HG03139 (cell line): ENCODE measurements at regions not wholly inside any gene's neighbourhood (a gene's known extent, or its start where the extent isn't known, plus 50 kb on each side); places are given as distances from the start of the nearest gene placed in this dataset.
A peak's percentile ranks its signal among the peaks of the same experiment; 100 is the strongest.
"Not testable (repeated sequence)": the region's sequence is repeated elsewhere in the genome, so short reads cannot be mapped to it uniquely, and the experiment has no call there.

Experiments
- ATAC-seq: cut with Tn5 transposase; IDR thresholded peaks from one replicate; pipeline ENCODE4 v1.9.1; 2021; ENCODE audit not compliant: unreplicated experiment

DNA sequence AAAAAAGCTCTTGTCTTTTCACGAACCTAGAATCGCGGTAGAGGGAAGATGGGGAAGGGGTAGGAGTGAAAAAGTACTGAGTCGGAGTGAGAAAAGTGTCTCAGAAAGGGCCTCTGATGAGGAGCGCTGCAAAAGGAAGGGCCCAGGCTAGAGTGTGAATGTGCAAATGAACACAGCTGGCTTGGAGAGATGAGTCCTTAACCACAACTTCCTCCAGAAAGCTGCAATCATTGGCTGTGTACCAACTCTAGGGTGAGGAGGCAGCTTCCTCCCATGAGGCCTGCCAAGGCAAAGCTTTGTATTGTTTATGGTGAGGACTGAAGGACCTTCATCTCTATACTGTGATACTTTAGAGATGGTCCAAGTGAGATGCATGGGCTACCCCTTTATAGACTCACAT is 566.9 kb upstream of the ANO5 start:
- peak; percentile 60 for ATAC-seq

DNA sequence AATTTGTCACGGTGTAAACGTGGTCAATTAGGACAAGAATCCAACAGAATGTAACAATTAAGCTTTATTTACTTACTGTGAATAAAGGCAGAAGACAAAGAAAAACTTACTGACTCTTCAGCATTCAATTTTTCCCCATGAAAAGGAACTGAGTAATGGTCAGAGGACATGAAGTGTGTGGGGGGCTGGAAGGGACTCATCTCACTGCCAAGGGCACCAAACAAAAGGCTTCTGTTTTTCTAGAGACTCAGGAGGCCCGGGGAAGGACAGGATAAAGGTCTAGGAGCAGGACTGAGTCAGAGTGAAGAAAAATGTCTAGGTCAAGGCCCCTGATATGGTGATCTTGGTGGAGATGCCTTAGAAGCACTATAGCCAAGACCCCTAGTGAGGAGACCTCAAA is 564.2 kb upstream of the ANO5 start:
- ATAC-seq = no peak

DNA sequence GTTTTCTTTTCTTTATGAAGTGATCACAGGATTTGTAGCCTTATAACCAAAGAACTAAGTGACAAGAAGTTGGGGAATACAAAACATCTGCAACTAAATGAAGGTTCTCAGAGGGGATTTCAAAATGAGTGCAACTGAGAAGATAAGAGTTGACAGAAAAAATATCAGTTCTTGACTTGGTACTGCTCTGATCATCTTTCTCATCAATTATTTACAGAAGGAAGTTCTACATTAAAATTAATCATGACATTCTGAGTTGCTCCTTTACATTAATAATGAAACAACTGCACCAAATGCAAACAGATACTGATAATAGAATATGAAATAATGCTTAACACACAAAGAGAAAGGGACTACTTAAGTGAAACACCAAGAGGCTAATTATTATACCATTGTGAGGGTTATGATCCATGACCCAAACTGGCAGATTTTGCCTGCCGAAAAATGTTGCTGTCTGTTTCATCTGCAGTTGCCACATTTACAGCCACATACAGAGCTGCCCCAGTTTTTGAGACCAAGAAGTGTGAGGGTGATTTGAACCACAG is 561.9 kb upstream of the ANO5 start:
- ATAC-seq = no peak

DNA sequence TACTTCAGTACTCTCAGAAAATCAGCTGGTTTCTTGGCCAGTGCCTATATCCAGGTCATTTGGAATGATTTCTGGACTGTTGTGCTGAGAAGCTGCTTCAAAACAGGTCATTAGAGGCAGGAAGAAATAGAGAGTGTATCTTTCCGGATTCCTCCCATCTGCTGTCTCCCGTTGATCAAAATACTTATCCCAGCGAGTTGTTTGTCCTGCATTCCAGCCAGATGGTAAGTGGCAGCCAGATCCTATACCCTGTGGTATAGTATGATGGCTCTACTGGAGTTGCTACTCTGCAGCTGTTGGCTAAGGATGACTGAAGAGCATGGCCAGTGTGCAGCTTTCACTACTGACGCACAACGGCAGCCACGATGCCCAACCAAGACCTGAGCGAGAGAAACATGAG is 560.9 kb upstream of the ANO5 start:
- ATAC-seq = no peak

DNA sequence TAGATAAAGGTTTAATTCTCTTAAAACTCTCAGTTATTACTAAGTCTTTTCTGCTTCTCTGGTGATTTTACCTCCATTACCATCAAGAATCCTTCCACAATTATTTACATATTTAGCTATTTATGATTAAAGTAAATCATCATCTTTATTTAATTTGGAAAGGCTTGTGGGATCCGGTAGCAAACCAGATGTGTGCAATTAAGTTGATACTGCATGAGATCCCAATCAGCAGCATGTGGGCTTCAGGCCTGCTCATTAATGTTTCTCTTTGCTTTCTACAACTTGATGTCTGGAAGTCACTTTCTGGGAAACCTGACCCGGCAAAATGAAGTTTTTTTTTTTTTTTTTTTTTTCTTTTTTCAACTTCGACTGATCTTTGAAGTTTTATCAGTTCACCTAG is 558.4 kb upstream of the ANO5 start:
- no peak for ATAC-seq

DNA sequence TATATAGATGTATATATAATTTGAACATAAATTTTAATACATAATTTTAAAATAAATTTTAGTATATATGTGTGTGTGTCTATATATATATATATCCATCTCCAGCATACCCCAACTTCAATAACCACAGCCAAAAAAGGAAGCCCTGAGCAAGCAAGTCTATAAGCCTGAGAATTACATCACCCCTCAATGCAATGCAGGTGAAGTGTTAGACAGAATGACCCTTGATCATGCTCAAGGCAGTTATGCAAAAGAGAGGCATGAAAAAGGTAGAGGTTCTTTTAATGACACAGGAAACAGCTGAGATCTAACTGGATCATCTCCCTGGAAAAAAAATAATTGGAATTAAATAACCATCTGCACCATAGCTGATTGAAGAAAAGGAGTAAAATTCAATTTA is 557.9 kb upstream of the ANO5 start:
- ATAC-seq = no peak

DNA sequence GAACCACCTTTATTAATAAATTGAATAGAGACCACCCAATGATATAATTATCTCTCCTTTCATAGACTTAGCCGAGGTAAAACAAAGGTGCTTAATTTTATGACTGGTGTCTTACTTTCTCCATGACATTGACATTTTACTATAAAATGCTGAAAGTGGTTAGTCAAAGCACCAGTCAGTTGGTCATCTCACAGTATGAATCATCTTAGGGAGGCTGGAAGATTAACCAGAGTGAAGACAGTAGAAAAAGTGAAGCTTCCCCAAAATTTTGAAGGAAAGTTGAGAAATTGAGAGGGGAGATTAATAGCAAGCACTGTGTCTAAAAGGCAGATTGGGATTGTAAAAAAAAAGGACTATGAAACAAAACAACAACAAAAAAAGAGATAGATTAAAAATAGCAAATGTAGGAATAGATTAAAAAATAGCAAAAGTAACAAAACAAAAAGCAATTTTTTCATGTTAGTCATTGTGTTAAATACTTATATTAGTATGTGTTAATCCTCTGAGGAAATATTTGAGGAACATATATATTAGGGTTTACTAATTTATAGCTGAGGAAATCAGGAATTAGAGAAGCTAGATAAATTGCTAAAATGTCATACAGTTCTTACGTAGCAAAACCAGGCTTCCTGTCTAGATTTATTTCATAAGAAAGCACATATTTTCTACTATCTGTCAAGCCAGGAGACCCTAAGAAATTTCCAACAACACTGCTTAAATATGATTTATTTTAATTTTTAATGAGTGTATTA is 557.3 kb upstream of the ANO5 start:
- peak; percentile 44 for ATAC-seq

DNA sequence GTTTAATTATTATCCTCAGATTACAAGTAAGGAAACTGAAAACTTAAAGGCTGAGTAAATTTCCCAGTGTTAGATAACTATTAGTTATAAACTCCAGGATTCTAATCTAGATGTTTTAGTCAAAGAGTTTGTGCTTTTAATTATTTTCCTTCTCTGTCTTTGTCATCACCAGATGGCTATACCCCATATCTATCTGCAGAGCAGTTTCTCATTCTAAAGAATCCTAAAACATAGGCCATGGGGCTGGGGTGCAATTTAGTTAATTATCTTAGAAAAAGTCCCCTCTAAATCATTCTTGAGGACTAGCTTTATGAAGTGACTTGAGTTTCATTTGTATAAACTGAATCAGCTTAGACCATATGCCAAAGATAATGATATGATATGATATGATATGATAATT is 556.3 kb upstream of the ANO5 start:
- ATAC-seq = no peak

DNA sequence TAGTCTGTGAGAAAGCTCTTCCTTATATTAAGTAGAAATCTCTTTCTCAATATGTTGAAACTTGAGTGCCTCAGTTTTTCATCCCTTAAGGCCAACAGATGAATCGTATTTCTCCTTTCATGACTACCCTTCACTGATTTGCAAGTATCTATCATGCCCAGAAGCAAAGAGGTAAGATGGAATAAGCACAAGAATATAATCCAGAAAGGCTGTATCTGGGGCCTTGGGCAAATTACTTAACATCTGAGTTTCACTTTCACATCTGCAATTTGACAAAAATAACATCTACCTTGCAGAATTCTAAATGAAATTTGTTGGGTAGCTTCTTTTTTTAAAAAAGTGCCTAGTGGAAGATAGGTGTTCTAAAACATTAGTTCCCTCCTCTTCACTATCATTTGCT is 552.4 kb upstream of the ANO5 start:
- ATAC-seq = no peak

DNA sequence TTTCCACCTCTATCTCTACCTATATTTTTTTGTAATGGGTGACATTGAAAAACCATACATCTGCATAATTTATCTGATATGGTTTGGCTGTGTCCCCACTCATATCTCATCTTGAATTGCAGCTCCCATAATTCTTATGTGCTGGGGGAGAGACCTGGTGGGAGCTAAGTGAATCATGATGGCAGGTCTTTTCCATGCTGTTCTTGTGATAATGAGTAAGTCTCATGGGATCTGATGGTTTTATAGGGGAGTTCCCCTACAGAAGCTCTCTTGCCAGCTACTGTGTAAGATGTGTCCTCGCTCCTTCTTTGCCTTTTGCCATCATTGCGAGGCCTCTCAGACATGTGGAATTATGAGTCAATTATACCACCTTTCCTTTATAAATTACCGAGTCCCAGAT is 551.0 kb upstream of the ANO5 start:
- no peak for ATAC-seq

DNA sequence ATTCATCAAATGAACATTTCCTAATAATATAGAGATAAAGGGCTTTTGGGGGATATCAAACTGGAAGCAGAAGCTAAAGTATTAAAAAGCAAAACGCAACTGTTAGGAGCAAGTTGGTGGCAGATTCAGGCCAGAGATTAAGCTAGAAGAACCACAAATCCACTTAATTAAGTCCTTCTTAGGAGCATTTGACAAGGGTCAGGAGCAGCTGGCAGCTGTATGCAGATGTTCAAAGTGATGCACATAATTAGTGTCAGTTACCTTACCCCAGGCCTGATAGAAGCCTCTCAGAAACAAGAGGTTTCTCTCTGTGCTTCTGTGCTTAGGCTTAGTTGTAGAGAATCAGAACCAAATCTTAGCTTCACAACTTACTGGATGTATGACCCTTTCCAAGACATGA is 546.5 kb upstream of the ANO5 start:
- no peak for ATAC-seq

DNA sequence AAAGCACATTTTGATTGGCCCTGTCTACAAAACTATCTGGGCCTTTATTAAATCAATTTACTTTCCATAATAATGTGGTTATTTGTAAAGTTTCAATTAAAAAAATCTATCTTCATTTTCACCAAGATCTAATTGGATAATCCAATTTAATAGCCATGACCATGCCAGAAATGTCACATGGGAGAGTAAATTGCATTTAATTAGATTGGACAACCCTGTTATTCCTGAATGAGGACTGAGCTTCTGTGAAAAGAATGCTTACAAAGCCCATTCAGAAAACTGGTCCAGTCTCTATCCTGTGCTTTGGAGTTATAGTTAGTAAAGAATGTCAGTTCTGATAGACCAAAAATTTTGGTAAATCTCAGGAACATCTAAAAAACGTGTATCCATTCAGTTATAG is 541.9 kb upstream of the ANO5 start:
- ATAC-seq = no peak

DNA sequence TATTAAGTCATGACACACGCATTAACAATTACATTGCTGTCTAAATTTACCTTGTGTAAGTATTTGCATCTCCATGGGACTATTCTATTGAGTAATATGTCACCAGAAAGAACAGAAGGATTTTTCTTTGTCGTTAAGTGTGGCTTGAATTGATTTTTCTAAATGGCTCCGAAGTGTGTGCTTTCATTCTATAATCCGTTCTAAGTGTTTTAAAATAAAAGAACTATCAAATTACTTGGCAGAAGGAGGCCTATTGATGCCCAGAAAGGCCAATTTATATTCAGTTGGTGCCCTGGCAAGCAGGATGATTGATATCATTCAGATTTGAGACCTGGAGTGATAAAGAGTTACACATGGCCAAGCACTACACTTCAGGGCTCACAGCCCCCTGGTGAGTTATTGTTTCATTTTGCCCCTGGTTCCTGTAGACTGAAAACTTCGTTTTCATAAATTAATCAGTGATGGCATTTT is 538.9 kb upstream of the ANO5 start:
- no peak for ATAC-seq

DNA sequence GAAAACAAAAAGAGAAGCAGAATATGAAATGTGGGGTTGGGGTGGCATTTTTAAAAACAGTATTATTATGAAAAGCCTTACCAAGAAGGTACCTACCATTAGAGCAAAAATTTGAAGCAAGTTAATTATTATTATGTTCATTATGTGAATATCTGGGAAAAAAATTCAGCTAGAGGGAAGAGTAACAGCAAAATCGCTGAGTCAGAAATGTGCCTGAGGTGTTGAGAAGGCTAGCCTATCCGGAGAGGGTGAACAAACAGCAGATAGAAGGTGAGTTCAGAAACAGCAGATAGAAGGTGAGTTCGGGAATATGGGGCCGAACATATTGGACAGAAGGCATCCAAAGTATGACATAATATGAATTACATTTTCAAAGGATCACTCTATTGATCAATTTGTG is 536.8 kb upstream of the ANO5 start:
- no peak for ATAC-seq

DNA sequence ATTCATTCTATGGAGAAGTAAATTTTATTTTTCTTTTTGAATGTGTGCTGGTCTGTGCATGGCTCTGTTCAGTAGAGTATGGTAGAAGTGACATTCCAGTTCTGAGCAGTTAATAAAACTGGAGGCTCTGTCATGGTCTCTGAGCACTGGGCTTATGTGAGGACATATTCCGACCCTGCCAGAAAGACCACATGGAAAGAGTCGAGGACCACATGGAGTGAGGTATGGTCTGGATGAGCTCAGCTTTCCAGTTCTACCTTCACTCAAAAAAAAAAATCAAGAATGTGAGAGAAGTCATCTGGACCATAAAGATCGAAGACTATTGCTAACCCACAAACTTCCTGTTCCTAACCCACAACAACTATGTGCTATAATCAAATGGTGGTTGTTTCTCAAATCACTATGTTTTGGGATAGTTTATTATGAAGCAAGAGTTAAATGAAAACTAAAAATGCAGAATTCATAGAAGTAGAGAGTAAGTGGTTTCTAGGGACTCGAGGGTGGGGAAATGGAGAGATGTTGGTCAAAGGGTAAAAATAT is 534.2 kb upstream of the ANO5 start:
- ATAC-seq = no peak

DNA sequence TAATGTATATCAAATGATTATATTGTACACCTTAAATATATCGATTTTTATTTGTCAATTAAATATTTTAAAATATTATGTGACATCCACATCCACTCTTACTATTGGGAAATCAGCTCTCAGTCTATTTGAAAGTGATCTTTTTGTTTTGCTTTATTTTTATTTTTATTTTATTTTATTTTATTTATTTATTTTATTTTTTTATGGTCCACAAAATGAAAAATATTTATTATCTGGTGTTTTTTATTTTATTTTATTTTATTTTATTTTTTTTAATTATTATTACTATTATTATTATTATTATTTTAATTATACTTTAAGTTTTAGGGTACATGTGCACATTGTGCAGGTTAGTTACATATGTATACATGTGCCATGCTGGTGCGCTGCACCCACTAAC is 533.5 kb upstream of the ANO5 start:
- not testable (repeated sequence) for ATAC-seq

DNA sequence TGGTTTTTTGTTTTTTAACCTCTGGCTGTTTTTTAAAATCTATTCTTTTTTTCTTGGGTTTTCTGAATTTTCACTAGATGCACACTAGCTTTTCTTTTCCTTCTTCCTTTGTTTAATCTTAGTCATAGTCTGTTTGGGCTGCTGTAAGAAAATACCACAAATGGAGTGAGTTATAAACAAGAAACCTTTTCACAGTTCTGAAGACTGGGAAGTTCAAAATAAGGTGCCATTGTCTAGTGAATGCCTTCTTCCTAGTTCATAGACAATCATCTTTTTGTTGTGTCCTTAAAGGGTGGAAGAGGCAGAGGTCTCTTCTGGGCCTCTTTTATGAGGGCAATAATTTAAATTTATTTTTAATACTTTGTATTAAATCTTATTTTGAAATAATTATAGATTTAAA is 532.9 kb upstream of the ANO5 start:
- ATAC-seq = no peak

DNA sequence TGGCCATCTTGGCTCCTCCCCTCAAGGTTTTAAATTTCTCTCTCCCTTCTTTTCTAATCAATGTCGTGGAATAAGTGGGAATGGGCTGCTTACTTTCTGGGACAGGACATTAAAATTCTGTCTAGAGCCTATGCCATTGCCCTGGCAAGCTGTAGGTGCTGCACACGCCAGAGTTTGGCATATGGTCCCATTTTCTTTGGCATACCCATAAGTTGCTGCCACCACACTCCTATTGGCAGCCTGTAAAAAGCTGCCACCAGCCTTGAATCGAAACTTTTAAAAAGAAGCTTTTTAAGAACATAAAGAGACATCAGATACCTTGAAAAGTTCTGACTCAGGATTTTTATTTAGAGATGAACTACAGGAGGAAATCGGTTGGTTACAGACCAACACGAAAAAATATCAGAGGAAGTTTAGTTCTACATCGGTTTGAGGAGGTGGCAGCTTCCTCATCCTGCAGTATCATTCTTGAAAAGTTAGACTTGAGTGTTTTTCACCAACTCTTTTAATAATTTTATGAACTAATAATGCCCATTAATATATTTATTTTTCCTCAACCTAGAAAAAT is 517.8 kb upstream of the ANO5 start:
- no peak for ATAC-seq

DNA sequence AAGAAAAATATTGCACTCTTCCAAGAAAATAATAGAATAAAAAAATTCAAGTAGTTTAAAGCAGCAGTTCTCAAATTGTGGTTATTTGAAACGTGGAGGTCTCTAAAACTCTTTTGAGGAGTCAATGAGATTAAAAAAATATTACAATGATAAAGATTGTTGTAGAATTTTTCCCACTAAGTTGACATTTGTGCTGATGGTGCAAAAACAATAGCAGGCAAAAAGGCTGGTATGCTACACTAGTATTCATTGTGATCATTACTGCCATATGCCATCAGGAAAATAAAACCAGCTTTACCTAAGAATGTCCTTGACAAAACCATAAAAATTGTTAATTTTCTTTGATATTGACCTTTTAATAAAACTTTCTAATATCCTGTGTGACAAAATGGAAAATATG is 505.2 kb upstream of the ANO5 start:
- ATAC-seq = no peak

DNA sequence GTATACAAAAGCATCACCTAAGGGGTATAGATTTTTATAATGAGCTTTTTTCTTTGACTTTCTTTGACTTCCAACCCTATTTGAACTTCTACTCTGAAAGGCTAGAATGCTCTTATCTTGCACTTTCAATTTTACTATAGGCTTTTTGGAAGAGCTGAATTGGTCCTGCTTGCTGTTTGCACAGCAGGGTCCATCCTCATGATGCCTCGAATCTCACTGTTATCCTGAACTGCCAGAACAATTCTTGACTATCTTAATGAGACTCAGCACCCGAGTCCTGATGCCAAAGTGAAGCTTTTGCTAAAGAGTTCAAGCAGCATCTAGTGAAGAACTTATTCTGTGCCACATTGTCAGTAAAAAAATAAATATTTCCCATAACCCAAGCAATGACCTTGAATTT is 488.3 kb upstream of the ANO5 start:
- no peak for ATAC-seq

DNA sequence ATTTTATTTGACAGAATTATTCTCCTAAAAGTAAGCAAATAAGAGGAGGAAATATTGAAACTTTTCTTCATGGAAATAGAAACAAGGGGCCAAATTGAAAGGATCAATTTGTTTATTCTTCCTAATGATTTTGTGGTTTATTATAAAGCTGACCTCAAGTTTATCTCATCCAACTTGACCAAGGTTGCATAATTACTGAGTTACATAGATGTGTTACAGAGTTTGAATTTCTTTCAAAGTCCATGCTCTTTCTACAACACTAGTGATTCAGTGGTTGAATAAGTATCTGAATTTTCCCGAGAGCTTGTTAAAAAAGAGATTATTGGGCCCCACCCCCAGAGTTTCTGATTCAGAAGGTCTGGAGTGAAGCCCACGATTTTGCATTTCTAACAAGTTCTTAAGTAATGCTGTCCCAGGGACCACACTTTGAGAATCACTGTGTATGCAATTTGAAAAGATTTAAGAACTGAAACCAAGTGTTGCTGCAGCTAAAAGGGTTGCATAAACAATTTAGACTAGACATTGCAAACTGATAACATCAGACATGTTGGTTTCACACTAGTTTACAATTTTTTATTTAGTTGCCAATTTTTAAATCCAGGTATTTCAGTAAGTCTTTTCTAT is 485.7 kb upstream of the ANO5 start:
- ATAC-seq = no peak

DNA sequence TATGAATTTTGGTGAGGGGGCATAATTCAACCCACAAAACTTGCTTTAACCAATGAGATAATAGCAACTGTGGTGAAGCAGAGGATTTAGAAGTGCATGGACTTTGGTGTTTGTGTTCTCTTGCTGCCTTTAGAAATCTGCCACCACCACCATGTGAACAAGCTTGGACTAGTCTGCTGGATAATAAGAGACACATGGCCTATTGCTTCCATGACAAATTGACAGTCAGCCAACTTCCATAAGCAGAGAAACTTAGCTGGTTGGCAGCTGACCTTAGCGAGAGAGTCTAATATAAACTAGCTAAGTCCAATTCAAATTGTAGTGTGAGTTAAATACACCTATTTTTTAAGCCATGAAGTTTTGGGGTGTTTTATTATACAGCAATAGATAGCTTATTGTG is 482.1 kb upstream of the ANO5 start:
- ATAC-seq = no peak
